GM21528 (cell line): ENCODE measurements at regions not wholly inside any gene's neighbourhood (a gene's known extent, or its start where the extent isn't known, plus 50 kb on each side); places are given as distances from the start of the nearest gene placed in this dataset.

ENCODE experiments used
- ATAC-seq: cut with Tn5 transposase; IDR thresholded peaks from one replicate; pipeline ENCODE4 v1.9.1; 2021; ENCODE audit warnings: mild to moderate bottlenecking, moderate library complexity; ENCODE audit not compliant: unreplicated experiment, low FRiP score

GRCh38 chr4:24637173-24637572 is 52.8 kb upstream of the DHX15 start:
- ATAC-seq: no peak

- ATAC-seq: no peak
Observed at GRCh38 chr4:24638396-24638875, 54.1 kb upstream of the DHX15 start.

GRCh38 chr4:24639714-24640113 is 55.4 kb upstream of the DHX15 start:
- no peak for ATAC-seq

- ATAC-seq: no peak
Observed at GRCh38 chr4:24640366-24640765, 56.0 kb upstream of the DHX15 start.

DNA sequence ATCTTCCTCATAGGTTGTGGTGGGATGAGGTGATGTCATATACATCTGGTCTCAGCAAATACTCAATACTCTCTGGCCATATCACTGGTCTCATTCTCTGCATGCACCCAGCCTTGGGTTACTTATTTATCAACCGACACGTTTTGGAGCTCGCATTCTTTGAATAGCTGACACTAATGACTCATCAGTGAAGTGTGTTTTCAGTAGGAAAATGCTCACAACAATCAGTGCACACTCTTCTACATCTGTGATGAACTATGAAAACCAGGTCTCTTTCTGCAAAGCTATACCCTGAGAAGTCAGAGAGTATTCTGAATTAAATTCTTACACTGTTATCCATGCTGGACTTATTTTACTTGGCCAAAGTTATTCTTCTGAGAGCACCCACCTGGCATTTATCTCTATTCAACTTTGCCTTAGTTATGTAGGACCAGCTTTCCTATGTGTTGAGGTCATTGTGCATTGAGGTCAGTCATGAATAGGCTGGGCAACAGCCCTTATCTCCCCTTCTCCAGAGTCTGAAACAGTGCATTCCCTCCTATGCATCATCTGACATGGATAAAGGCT is 58.7 kb upstream of the DHX15 start:
- ATAC-seq: no peak

- no peak for ATAC-seq
Observed at GRCh38 chr4:24643774-24644520, 59.6 kb upstream of the DHX15 start.

- no peak for ATAC-seq
Observed at GRCh38 chr4:24644983-24645764, 60.8 kb upstream of the DHX15 start.

DNA sequence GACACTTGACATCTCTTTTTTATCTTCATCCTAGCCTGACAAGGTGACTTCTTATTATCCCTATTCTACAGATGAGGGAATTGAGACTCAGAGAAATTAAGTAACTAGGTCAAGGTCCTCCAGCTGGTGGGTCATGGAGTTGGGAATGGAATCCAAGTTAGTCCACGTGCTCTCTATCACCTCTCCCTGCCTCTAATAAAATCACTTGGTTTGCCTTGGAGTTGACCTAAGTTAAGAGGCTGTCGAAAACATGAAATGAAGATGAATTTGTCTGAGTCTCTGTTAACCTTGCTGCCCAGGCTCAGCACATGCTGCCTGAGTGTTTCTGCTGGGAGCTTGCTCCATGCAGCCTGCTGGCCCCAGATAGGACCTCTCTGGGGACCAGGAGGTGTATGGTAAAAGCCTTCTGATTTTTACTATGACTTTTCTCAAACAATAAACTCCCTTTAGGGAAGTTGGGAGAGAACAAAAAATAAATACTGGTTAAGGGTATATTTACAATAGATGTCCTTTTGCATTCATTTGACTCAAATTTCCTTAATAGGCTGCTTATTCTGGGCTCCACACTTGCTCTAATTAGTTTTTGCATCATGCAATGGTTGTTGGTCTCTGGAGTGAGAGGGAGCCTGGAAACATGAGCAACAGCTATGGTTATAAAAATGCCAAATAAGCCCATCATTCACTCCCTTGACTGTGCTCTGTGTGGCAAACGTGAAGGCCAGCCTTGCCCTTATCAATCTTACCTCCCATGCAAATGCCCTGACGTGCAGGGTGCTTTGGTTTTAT is 61.6 kb upstream of the DHX15 start:
- ATAC-seq: no peak

DNA sequence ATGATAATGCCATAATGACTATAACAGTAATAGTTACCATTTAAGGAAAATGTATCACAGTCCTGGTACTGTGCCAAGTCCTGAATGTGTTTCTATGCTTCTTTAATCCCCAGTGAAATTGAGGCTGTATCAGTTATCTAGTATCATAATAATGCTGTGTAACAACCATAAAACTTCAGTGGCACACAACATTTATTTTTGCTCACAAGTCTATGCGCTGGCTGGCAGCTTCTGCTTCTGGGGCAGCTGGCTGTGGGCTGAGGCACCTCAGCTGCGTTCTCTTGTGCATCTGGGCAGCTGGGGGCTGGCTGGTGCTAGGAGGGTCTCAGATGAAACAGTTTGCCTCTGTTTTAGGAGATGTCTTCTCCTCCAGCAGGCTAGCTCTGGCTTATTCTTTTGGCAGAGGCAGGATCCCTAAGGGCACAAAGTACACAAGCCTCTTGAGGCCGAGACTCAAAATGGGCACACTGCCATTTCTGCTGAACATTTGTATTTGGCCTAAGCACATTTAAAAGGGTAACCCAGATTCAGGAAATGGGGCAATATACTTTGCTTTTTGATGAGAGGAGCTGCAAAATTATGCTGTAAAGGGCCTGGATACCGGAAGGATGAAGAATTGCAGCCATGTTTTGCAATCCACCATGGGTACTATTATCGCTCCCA is 62.6 kb upstream of the DHX15 start:
- ATAC-seq: no peak

DNA sequence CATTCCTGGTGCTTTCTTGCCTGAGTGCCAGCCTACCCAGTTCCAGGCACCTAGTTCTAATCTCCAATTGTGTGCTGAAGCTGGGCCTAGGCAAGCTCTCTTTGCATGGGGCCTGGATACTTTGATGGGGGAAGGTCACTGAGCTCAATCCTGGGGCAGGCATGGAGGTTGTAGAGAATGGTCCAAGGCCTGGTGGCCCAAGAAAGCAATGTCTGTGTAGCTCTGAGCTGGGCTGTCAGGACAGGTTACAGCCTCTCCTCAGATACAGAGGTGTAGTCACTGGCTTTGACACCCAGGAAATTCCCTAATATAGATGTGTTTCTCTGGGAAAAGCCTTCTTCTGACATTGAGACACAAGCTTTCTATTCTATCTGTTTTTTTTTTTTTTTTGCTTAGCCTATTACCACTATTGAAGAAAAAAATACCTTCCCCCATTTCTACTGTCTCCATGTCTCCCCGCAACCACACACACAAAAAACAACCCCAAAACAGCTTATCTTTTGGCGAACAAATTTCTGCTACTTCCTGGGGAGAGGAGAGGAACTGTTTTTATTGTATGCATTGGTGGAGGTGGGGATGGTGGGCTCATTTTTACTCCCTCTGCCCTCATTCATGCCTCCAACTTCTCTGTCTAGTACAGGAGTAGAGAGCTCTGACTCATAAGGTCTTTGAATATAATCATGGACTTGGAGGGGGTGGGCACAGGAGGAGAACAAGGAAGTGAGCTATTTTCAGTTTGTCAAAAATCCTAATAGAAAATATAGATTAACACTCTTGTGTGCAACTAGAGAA is 66.7 kb upstream of the DHX15 start:
- ATAC-seq: no peak

GRCh38 chr4:24655326-24655725 is 71.0 kb upstream of the DHX15 start:
- no peak for ATAC-seq

- no peak for ATAC-seq
Observed at GRCh38 chr4:24655971-24656370, 71.6 kb upstream of the DHX15 start.

- ATAC-seq: no peak
Observed at GRCh38 chr4:24656906-24657305, 72.6 kb upstream of the DHX15 start.

DNA sequence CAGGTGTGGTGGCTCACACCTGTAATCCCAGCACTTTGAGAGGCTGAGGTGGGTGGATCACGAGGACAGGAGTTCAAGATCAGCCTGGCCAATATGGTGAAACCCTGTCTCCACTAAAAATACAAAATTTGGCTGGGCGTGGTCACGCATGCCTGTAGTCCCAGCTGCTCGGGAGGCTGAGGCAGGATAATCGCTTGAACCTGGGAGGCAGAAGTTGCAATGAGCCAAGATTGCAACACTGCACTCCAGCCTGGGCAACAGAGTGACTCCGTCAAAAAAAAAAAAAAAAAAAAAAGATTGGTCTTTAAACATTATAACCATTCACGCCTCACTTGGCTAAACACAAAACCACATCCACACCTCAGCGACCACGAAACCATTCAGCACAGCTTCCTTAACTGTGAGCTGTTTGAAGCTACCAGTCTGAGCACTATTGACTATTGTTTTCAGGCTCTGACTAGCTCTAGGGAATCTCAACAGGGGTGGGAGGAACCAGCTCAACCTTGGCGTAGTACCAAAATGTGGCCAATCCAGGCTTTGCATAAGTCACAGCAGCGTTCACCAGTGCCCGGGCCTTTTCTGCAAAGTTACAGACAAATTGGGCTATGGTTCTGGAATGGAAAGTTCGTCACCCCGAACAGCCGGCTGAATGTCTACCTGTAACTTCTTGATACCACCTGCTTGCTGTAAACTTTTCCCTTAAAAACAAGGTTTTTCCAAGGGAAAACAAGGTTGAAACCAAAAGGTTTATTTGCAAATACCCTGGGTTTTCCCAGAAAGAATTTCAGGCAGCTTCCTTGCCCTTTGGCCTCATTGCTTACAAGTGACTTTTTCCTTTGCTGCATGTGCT is 73.6 kb upstream of the DHX15 start:
- ATAC-seq: peak; percentile 97

DNA sequence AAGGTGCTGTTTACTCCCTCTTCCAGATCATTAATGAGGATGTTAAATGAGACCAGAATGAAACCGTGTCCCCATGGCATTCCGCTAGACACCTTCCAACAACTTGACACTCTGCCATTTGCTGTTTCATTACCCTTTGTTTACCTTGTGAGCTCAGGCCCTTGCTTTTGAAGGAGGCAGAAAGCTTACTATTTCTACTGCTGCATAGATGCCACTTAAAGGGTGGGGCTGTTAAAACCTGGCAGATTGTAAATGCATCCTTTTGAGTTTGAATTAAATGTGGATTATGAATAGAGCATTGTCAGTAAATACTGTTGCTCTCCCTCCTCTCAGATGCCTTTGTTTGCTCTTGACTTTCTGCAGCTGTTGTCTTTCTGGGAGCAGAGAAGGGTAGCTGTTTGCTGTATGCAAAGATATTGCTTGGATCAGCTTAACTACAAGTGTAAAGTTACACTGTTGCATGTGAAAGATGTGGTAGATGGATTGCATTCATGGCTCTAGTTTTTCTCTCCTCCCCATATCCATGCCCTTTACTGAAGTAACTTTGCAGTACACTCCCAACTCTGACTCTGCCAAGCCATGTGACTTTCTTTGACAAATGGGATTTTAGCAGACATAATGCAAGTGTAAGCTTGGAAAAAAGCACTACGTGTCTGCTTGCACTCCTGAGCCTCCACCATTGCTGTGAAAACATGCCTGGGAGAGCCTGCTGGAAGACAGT is 75.0 kb upstream of the DHX15 start:
- no peak for ATAC-seq

DNA sequence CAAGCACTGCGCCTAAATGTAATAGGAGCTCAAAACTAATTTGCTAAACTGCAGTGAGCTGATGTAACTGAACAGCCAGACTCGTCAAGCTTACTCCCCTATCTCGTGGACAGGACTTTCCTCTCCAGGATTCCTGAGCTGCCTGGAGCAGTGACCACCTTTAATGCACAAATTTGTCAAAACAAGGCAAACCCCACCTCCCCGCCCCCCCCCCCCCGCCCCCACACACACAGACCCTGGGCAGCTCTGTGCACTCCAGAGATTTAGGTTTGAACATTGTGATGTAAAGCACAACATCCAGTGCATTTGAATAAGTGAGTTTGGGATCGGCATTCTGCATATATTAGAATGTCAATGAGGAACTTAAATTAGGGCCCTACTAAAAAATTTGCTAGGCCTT is 77.7 kb upstream of the DHX15 start:
- no peak for ATAC-seq

DNA sequence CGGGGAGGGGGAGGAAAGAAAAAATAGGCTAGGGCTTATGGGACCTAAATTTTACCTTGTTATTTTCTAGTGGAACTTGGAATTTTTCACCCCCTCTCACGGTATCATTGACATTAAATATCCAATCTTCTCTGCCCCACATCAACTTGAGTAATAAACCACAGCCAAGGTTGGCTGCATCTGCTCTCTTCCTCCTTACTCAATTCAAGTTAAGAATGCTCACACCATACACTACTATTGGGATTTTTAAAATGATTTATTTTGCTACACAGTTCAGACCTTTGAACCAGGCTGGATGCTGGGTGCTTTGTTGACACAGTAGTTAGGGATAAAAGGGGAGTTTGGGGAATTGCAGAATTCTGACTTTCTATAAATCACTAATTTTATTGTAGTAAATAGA is 78.2 kb upstream of the DHX15 start:
- ATAC-seq: no peak

DNA sequence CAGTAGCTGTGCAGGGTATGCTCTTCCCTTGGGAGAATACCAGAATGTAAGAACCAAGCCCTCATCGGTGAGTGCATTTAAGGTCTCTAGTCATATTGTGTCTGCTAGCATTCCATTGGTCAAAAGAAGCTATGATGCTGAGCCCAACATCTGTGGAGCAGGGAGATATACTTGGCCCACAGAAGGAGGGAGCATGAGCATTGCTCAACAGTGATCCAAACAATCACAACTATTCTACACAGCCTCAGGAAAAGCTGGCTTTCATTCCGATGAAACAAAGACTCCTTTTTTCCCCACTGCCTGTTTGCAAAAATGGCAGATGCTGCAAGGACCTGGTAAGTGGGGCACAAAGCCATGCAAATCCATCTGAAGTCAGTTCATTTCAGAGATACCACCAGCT is 80.6 kb upstream of the DHX15 start:
- no peak for ATAC-seq
